ENCODE measurements at regions not wholly inside any gene's neighbourhood (a gene's known extent, or its start where the extent isn't known, plus 50 kb on each side); places are given as distances from the start of the nearest gene placed in this dataset.
A peak's percentile ranks its signal among the peaks of the same experiment; 100 is the strongest.

DNA sequence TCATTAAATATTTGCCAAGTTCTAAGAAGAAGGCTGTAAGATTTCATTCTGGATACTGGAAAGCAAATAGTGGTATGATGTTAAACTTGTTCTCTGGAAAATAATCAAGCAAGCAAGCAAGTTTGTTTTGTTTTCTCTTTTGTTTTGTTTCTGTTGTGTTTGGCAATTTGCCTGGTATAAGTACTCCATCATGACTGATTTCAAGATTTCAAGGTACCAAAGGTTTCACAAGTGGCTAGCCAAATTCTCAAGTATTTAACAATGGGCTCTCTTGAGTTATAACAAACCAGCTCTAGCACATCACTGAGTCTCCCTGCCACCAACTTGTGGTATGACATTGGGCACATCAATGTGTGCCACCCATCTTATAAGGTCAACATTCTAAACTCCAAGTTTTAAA is 151.7 kb upstream of the IGFBP3 start:
- peak overlapping the region; percentile 27; the same call in 1 of the 2 replicates for H3K4me2 ChIP-seq
- H2AFZ ChIP-seq (ENCODE audit: low read depth), result no peak overlapping the region
- H3K4me1 ChIP-seq (ENCODE audit: low read depth, poor library complexity, severe bottlenecking), result peaks cover 14% of the 10 kb centered on the region
- H4K20me1 ChIP-seq (ENCODE audit: insufficient read depth), result no peaks in the 10 kb centered on the region
- no peak overlapping the region for H3K4me3 ChIP-seq (IDR thresholded peaks at IDR 0.05; ENCODE audit: insufficient read depth, low read depth, low read length)
- H3K9ac ChIP-seq, result no peak overlapping the region
- no peaks in the 10 kb centered on the region for H3K27me3 ChIP-seq (ENCODE audit: insufficient read depth, low read depth)
- no peaks in the 10 kb centered on the region for H3K79me2 ChIP-seq (ENCODE audit: insufficient read depth, low read depth)
- H3K36me3 ChIP-seq (ENCODE audit: insufficient read depth), result no peaks in the 10 kb centered on the region
- TF ChIP-seq, protein P1, sequence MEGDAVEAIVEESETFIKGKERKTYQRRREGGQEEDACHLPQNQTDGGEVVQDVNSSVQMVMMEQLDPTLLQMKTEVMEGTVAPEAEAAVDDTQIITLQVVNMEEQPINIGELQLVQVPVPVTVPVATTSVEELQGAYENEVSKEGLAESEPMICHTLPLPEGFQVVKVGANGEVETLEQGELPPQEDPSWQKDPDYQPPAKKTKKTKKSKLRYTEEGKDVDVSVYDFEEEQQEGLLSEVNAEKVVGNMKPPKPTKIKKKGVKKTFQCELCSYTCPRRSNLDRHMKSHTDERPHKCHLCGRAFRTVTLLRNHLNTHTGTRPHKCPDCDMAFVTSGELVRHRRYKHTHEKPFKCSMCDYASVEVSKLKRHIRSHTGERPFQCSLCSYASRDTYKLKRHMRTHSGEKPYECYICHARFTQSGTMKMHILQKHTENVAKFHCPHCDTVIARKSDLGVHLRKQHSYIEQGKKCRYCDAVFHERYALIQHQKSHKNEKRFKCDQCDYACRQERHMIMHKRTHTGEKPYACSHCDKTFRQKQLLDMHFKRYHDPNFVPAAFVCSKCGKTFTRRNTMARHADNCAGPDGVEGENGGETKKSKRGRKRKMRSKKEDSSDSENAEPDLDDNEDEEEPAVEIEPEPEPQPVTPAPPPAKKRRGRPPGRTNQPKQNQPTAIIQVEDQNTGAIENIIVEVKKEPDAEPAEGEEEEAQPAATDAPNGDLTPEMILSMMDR (conservative IDR thresholded peaks at IDR 0.05; ENCODE audit: low read depth, low read length), result no peak
- no peak overlapping the region for H3K27ac ChIP-seq

DNA sequence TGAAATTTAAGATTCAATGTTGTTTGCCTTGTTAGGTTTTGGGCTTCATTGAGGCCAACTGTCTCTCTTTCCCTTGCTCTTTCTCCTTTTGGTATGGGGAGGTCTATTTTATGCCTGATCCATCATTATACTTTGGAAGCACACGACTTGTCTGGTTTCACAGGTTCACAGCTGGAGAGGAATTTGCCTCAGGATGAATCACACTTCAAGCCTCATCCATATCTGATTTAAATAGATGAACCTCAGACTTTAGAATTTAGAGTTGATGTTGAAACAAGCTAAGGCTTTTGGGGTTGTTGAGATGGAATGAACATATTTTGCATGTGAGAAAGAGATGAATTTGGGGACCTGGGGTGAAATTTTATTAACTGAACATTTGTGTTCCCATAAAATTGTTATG is 150.5 kb upstream of the IGFBP3 start:
- H3K27me3 ChIP-seq (ENCODE audit: insufficient read depth, low read depth), result no peaks in the 10 kb centered on the region
- no peak overlapping the region for H3K27ac ChIP-seq
- no peaks in the 10 kb centered on the region for H4K20me1 ChIP-seq (ENCODE audit: insufficient read depth)
- peaks cover 14% of the 10 kb centered on the region for H3K4me1 ChIP-seq (ENCODE audit: low read depth, poor library complexity, severe bottlenecking)
- H3K36me3 ChIP-seq (ENCODE audit: insufficient read depth), result no peaks in the 10 kb centered on the region
- H3K4me3 ChIP-seq (IDR thresholded peaks at IDR 0.05; ENCODE audit: insufficient read depth, low read depth, low read length), result no peak overlapping the region
- no peaks in the 10 kb centered on the region for H3K79me2 ChIP-seq (ENCODE audit: insufficient read depth, low read depth)
- TF ChIP-seq, protein P1 (conservative IDR thresholded peaks at IDR 0.05; ENCODE audit: low read depth, low read length), result no peak
- H3K9ac ChIP-seq, result no peak overlapping the region
- no peak overlapping the region for H3K4me2 ChIP-seq
- no peak overlapping the region for H2AFZ ChIP-seq (ENCODE audit: low read depth)

DNA sequence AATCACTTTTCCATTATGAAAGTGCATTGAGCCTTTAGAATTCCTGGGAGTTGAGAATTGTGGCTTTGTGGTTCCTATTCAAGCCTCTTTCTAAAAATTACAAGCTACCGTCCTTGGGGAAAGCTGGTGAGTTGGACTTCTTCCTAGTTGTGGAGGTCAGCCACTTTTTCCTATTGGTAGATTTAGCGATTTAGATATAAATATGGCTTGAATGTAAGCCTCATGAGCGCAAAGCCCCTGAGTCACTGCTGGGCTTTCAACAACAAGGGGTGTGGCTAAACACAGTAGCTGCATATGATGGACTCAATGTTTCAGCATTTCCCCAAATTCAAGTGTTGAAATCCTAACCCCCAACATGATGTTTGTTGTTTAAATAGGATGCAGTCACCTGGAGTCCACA is 150.0 kb upstream of the IGFBP3 start:
- H3K27ac ChIP-seq, result no peak overlapping the region
- TF ChIP-seq, protein P1 (conservative IDR thresholded peaks at IDR 0.05; ENCODE audit: low read depth, low read length), result no peak

DNA sequence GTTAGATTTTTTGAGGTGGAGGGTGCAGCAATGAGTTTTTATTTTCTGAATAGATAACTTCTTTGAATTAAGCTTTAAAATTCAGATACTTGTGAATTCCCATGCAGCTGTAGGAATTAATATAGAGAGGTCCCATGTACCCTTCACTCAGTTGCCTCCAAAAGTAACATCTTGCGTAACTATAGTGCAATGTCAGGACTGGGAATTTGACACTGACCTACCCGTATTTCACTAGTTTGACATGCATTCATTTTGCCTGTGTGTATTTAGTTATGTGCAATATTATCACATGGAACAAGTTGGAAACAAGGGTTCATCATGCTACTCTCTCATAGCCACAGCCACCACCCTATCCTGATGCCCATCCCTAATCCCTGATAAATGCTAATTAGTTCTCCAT is 147.1 kb upstream of the IGFBP3 start:
- H3K4me1 ChIP-seq (ENCODE audit: low read depth, poor library complexity, severe bottlenecking), result peaks cover 10% of the 10 kb centered on the region
- H3K79me2 ChIP-seq (ENCODE audit: insufficient read depth, low read depth), result no peaks in the 10 kb centered on the region
- no peak overlapping the region for H3K4me3 ChIP-seq (IDR thresholded peaks at IDR 0.05; ENCODE audit: insufficient read depth, low read depth, low read length)
- H3K9ac ChIP-seq, result no peak overlapping the region
- no peak overlapping the region for H2AFZ ChIP-seq (ENCODE audit: low read depth)
- H3K27ac ChIP-seq, result no peak overlapping the region
- H4K20me1 ChIP-seq (ENCODE audit: insufficient read depth), result no peaks in the 10 kb centered on the region
- TF ChIP-seq, protein P1 (conservative IDR thresholded peaks at IDR 0.05; ENCODE audit: low read depth, low read length), result no peak
- no peak overlapping the region for H3K4me2 ChIP-seq
- no peaks in the 10 kb centered on the region for H3K36me3 ChIP-seq (ENCODE audit: insufficient read depth)
- no peaks in the 10 kb centered on the region for H3K27me3 ChIP-seq (ENCODE audit: insufficient read depth, low read depth)

More for the DNA sequence above, 150.0 kb upstream of the IGFBP3 start:
- no peak overlapping the region for H2AFZ ChIP-seq (ENCODE audit: low read depth)
- no peaks in the 10 kb centered on the region for H3K36me3 ChIP-seq (ENCODE audit: insufficient read depth)
- H3K27me3 ChIP-seq (ENCODE audit: insufficient read depth, low read depth), result no peaks in the 10 kb centered on the region
- H4K20me1 ChIP-seq (ENCODE audit: insufficient read depth), result no peaks in the 10 kb centered on the region
- no peak overlapping the region for H3K9ac ChIP-seq
- H3K4me3 ChIP-seq (IDR thresholded peaks at IDR 0.05; ENCODE audit: insufficient read depth, low read depth, low read length), result no peak overlapping the region
- H3K4me1 ChIP-seq (ENCODE audit: low read depth, poor library complexity, severe bottlenecking), result peaks cover 14% of the 10 kb centered on the region
- H3K79me2 ChIP-seq (ENCODE audit: insufficient read depth, low read depth), result no peaks in the 10 kb centered on the region
- no peak overlapping the region for H3K4me2 ChIP-seq
